Nephron (organoid): ENCODE measurements at regions not wholly inside any gene's neighbourhood (a gene's known extent, or its start where the extent isn't known, plus 50 kb on each side); places are given as distances from the start of the nearest gene placed in this dataset.

Experiments used
- H3K27ac Mint-ChIP-seq, 3 experiments: 2 replicates each; pipeline ENCODE4 v1.8.0; 2020; ENCODE audit warnings: mixed read lengths in 3 of 3, mild to moderate bottlenecking in 2 of 3, moderate library complexity in 1 of 3
- H3K27me3 Mint-ChIP-seq: 2 replicates; pipeline ENCODE4 v1.8.0; 2021; ENCODE audit warnings: low read depth, mild to moderate bottlenecking, moderate library complexity, mixed read lengths
- H3K36me3 Mint-ChIP-seq: 2 replicates; pipeline ENCODE4 v1.8.0; 2020; ENCODE audit warnings: low read depth, mixed read lengths
- H3K4me1 Mint-ChIP-seq: 2 replicates; pipeline ENCODE4 v1.8.0; 2020; ENCODE audit warnings: mixed read lengths
- H3K4me3 Mint-ChIP-seq, 3 experiments: 2 replicates each; pipeline ENCODE4 v1.8.0; 2020; ENCODE audit warnings: mild to moderate bottlenecking in 3 of 3, mixed read lengths in 3 of 3, moderate library complexity in 2 of 3
- H3K9me3 Mint-ChIP-seq: 2 replicates; pipeline ENCODE4 v1.8.0; 2020; ENCODE audit warnings: mixed read lengths
- TF ChIP-seq, protein P1 (sequence below), 3 experiments: fragments of 200-600 bp; sonication (generic); IDR thresholded peaks; one replicate each; pipeline ENCODE4 v1.5.0; 2021; ENCODE audit warnings: antibody characterized with exemption in 3 of 3; ENCODE audit not compliant: unreplicated experiment in 3 of 3

DNA sequence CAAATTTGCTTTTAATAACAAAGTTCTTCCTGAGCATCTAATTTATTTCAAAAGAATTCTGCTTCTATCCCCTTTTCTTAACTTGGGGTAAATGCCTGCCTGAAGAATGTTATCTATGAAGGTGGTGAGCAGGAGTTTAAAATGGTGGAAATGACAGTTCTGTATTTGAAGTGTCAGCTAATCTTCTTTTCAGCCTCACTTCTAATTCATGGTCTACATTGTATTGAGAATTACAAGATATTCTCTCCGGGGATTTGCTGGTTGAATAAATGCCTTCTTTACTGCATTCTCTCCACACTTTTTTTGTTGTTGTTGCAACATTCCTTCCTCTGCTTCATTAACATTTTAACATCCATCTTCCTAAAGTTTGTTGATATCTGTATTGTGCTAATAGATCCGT lies 143.1 kb upstream of the GRIN3A start:
- Mint-ChIP-seq H3K9me3 (no peaks in the 10 kb centered on the region), H3K4me1 (peaks cover 4% of the 10 kb centered on the region), H3K27me3 (peaks cover 7% of the 10 kb centered on the region), H3K36me3 (no peaks in the 10 kb centered on the region), H3K4me3 (no peak overlapping the region), H3K27ac (no peak overlapping the region)
- TF ChIP-seq, protein P1, sequence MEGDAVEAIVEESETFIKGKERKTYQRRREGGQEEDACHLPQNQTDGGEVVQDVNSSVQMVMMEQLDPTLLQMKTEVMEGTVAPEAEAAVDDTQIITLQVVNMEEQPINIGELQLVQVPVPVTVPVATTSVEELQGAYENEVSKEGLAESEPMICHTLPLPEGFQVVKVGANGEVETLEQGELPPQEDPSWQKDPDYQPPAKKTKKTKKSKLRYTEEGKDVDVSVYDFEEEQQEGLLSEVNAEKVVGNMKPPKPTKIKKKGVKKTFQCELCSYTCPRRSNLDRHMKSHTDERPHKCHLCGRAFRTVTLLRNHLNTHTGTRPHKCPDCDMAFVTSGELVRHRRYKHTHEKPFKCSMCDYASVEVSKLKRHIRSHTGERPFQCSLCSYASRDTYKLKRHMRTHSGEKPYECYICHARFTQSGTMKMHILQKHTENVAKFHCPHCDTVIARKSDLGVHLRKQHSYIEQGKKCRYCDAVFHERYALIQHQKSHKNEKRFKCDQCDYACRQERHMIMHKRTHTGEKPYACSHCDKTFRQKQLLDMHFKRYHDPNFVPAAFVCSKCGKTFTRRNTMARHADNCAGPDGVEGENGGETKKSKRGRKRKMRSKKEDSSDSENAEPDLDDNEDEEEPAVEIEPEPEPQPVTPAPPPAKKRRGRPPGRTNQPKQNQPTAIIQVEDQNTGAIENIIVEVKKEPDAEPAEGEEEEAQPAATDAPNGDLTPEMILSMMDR (IDR thresholded peaks at IDR 0.05; ENCODE audit: unreplicated experiment in 3 of 3): no peak

DNA sequence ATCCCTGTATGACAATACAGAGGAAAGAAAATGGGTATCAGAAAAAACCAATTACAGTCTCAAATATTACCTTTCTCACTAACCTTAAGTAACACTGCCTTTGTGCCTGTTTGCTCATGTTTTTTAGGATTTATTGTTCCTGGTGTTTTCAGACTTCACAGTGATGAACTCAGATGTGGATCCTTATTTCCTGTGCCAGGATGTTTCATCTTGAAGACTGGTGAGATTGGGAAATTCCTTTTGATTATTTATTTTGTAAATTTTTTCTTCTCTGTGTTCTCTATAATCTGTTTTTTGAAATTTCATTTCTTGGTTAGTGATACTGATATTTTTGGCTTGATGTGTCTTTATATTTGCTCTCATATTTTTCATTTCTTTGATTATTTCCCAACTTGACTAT lies 142.4 kb upstream of the GRIN3A start:
- H3K4me3 Mint-ChIP-seq: no peak overlapping the region
- H3K4me1 Mint-ChIP-seq: peaks cover 4% of the 10 kb centered on the region
- H3K36me3 Mint-ChIP-seq: no peaks in the 10 kb centered on the region
- H3K27ac Mint-ChIP-seq: no peak overlapping the region
- peaks cover 7% of the 10 kb centered on the region for H3K27me3 Mint-ChIP-seq
- TF ChIP-seq, protein P1 (IDR thresholded peaks at IDR 0.05; ENCODE audit: unreplicated experiment in 3 of 3): no peak
- no peaks in the 10 kb centered on the region for H3K9me3 Mint-ChIP-seq

DNA sequence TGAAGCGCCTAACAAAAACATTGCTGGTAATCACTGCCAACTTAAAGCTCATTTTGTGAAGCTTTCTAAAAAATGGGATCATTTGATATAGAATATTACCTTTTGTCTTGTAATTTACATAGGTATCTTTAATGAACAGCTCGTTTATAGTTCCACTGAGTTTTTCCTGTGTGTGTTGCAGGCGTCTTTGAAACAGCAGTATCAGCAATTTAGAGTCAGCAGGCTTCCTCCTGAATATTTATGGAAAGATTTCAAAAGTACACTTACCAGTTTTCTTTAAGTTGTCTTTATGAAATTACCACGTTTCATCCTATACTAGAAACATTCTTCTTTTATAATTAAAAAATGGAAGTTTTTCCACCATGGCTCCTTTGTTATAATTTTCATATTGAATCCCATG lies 140.3 kb upstream of the GRIN3A start:
- peaks cover 7% of the 10 kb centered on the region for H3K27me3 Mint-ChIP-seq
- TF ChIP-seq, protein P1 (IDR thresholded peaks at IDR 0.05; ENCODE audit: unreplicated experiment in 3 of 3): no peak
- no peak overlapping the region for H3K27ac Mint-ChIP-seq
- H3K4me3 Mint-ChIP-seq: no peak overlapping the region
- H3K9me3 Mint-ChIP-seq: no peaks in the 10 kb centered on the region
- H3K4me1 Mint-ChIP-seq: peaks cover 4% of the 10 kb centered on the region
- H3K36me3 Mint-ChIP-seq: no peaks in the 10 kb centered on the region

DNA sequence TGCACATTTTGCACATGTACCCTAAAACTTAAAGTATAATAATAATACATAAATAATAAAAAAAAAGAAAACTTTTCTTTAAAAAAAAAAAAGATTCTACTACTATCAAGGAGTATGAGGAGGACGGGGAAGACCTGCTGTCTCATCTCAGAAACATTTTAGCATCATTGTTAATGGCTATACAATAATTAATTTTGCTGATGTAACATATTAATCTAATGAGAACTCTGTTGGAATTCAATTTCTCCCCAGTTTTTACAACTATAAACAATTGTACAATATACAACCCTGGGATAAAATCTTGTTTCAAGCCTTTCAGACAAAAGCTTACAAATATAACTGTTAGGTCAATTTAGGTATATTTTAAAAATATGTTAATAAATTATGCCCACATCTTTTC lies 139.0 kb upstream of the GRIN3A start:
- Mint-ChIP-seq H3K4me3 (no peak overlapping the region), H3K4me1 (peaks cover 4% of the 10 kb centered on the region), H3K27me3 (peaks cover 7% of the 10 kb centered on the region), H3K27ac (no peak overlapping the region), H3K36me3 (no peaks in the 10 kb centered on the region), H3K9me3 (no peaks in the 10 kb centered on the region)
- TF ChIP-seq, protein P1 (IDR thresholded peaks at IDR 0.05; ENCODE audit: unreplicated experiment in 3 of 3): no peak

DNA sequence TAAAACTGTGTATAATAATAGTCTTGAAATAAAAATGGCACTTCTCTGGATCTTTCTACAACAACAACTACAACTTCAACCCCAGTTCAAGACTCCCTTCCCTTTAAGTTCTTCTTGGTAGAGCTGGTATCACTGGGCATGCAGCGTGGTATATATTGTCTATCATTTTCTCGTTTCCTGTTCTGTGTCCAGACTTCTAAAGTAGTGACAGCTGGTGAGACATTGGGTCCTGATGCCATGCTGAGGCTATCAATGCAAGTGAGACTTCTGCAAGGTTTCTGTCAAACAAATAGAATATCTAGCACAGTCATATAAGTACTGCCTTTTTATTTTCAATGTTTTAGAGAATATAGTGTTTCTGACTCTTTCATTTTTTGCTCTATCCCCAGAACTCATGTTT lies 123.0 kb upstream of the GRIN3A start:
- H3K36me3 Mint-ChIP-seq: no peaks in the 10 kb centered on the region
- H3K27me3 Mint-ChIP-seq: no peaks in the 10 kb centered on the region
- H3K9me3 Mint-ChIP-seq: no peaks in the 10 kb centered on the region
- H3K4me3 Mint-ChIP-seq: no peak overlapping the region
- H3K27ac Mint-ChIP-seq: no peak overlapping the region
- TF ChIP-seq, protein P1 (IDR thresholded peaks at IDR 0.05; ENCODE audit: unreplicated experiment in 3 of 3): no peak
- H3K4me1 Mint-ChIP-seq: peaks cover under 1% of the 10 kb centered on the region

DNA sequence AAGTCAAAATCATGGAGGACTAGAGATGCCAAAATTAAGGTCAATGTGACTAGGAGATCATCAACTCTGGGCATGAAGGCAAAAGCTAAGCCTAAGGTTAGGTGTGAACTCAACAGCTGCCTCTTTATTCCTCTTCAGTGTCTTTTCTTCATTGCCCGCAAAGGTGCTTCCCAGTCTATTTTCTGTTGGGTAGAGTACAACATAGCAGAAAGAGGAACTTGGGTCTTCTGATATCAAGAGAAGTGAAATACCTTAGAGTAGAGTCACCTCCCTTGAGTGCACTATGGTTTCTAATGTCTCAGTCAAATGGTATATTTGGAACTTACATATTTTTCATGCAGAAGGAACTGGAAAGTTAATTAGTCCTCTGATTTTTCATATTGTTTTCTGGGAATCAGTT lies 122.5 kb upstream of the GRIN3A start:
- H3K27me3 Mint-ChIP-seq: no peaks in the 10 kb centered on the region
- H3K4me1 Mint-ChIP-seq: peaks cover 6% of the 10 kb centered on the region
- no peak overlapping the region for H3K27ac Mint-ChIP-seq
- H3K36me3 Mint-ChIP-seq: no peaks in the 10 kb centered on the region
- no peaks in the 10 kb centered on the region for H3K9me3 Mint-ChIP-seq
- TF ChIP-seq, protein P1 (IDR thresholded peaks at IDR 0.05; ENCODE audit: unreplicated experiment in 3 of 3): no peak
- H3K4me3 Mint-ChIP-seq: no peak overlapping the region
